Hippocampal formation (tissue), 2 donors: ENCODE measurements at regions not wholly inside any gene's neighbourhood (a gene's known extent, or its start where the extent isn't known, plus 50 kb on each side); places are given as distances from the start of the nearest gene placed in this dataset.

Experiments used
- DNase-seq, 2 donors: peaks; one replicate each; lab custom pipeline; 2025; lab: John Stamatoyannopoulos, UW

- no peak for DNase-seq
Measured at GRCh38 chr15:93317772-93318171, 228.8 kb upstream of the RGMA start.

DNA sequence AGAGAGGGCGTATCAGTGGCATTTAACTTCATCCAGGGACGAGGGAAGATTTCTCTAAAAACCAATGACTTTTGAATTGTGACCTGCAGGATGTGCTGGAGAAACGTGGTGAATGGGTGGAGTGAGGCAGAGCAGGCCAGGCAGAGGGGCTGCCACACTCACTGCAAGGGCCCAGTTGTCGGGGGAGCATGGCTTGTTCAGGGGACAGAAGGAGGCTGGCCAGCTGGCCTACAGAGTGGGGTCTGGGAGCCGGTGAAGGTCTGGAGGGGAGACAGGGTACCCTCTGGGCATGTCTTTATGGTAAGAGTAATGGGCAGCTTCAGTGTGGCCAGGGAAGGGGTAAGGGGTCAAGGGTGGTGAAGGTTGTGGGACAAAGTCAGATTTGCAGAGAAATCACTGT is 225.2 kb upstream of the RGMA start:
- no peak for DNase-seq

GRCh38 chr15:93312891-93313486 is 224.0 kb upstream of the RGMA start:
- peak; percentile 35 to 64 for DNase-seq

DNA sequence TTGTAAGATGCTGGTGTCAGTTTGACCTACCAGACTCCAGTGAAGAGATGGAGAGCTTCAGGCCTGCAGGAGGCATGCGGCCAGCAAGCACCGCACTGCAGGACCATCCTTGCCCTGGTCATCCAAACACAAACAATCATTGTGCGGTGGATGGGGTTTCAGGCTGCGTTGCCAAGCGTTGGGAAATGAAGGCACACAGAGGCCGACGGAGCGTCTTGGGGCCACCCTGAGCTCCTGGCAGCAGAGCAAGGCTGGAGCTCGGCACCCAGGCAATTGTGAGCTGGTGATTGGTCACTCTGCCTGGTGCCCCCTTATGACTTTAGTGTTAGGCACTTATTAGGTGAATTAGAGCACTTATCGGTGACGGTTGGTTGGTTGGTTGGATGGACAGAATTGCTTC is 222.6 kb upstream of the RGMA start:
- DNase-seq, result no peak

GRCh38 chr15:93308026-93308690 is 219.1 kb upstream of the RGMA start:
- DNase-seq, result no peak

DNA sequence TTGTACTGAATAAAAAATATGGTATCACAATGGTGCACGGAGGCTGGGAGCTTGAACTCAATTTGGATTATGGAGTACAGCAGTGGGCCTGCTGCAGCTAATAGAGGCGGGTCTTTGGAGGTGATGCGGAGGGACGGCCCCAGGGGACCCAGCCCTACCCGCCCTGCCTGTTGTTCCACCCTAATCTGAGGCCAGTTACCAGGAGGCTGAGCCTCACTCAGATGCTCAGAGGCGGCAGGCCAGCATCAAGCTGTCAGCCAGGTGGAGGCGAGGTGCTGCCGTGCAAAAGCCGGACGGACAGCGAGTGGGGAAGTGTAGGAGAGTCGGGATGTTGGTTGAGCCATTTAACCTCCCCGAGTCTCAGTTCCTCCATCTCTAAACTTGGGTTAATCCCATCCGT is 218.5 kb upstream of the RGMA start:
- DNase-seq, result no peak

GRCh38 chr15:93305306-93305705 is 216.3 kb upstream of the RGMA start:
- DNase-seq, result no peak

DNA sequence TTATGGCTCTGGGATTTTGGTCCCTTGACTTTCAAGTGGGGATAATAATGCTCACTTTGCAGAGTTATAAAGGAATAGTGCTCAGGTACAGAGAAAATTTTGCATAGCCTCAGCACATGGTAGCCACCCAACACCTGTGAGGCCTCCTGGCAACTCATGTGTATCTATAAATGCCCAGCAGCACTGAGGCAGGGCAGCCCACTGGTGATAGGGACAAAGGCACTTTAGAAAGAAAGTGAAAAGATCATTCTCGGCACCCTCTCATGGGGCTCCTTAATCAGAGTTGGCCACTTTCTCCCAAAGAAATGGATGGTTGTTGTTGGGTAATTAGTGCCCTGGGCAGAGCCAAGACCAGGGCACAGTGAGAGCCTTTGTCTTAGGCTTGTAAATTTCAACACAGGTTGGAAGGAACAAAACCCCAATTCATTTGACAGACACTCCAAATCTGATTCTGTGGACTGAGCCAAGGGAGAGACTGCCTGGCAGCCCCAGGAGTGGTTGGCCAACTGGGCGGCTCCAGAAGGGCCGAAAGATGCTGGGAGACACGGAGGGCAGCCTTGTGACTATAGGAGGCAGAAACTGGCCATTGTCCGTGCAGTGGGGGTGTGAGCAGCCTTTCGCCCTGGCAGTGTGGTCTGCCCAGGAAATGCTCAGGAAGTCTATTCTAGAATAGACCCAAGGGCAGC is 213.2 kb upstream of the RGMA start:
- DNase-seq, result peak; percentile 75 to 80

- DNase-seq, result no peak
Measured at GRCh38 chr15:93300796-93301195, 211.8 kb upstream of the RGMA start.

- no peak for DNase-seq
Measured at GRCh38 chr15:93299675-93300074, 210.7 kb upstream of the RGMA start.

DNA sequence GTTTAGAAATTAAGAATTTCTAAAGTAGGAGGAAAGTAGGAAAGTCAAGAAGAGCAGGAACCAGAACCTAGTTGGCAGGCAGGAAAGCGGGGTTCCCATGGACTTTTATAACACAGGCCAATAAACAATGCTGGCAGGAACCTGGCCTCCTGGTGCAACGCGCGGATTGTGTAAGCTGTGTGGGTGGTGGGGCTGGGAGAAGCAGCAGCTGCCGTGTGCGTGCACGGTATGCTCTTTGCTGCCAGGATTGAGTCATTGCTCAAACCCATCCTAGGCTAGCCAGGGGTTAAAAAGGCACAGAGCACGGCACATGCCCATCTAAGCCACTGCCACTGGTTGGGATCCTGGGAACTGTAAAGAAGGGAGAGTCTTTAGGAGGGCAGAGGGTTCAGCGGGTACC is 209.9 kb upstream of the RGMA start:
- no peak for DNase-seq

DNA sequence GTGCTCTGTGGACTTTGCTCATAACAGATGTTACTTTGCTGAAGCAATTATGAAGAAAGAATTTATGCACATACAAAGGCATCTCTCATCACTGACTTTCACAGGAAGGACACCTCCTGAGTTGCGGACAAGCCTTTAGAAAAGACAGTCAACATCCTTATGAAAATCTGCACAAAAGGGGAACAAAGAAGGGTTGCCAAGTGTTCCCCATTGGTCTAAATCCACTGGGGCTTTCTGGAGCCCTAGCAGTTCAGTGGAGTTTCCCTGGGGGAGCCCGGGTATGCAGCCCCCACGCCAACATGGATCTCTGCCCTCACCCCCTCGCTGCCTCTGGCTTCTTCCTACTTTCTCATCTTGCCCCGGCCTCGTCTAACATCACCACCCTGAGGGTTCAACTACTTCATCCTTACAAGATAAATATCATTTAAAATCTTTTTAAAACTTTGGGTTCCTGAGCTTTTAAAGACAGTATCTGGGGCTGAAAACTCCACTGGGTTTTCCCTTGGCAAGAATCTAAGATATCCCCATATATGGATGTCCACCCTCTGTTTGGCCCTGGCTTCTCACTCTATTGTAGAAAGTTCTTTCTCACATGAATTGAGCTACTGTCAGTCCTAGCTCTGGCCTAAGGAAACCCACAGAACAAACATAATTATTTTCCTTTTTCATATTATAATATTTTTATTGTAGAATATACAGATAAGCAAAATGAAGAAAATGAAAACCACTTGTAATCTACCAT is 207.9 kb upstream of the RGMA start:
- no peak for DNase-seq

- no peak for DNase-seq
Measured at GRCh38 chr15:93294896-93295295, 205.9 kb upstream of the RGMA start.

DNA sequence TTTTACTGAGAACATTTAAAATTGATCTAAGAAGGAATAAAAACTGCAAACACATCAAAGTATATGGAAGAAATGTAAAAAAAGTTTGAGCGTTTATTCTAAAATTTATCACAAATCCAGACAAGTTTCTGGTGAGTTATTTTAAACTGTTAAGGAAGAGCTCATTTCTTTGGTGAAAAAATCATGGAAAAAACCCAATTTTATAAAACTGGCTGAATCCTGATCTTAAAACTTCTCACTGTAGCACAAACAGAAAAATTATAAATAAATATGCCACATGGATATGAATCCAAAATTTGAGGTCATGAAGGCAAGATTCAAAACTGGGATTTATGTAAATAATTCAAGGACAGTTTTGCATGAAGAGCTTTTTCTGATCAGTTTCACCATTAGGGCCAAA is 205.1 kb upstream of the RGMA start:
- no peak for DNase-seq

DNA sequence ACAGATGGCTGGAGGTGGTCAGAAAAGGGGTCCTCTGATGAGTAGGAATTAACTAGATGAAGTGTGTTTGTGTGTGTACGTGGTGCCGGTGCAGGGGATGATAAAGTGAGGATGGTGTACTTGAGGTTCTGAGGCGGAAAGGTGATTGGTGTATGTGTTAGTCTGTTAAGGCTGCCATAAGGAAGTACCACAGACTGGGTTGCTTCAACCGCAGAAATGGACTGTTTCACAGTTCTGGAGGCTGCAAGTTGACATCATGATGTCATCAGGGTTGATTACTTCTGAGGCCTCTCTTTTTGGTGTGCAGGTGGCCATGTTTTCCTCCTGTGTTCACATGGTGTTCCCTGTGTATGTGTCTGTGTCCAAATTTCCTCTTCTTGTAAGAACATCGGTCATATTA is 202.4 kb upstream of the RGMA start:
- DNase-seq, result no peak

DNA sequence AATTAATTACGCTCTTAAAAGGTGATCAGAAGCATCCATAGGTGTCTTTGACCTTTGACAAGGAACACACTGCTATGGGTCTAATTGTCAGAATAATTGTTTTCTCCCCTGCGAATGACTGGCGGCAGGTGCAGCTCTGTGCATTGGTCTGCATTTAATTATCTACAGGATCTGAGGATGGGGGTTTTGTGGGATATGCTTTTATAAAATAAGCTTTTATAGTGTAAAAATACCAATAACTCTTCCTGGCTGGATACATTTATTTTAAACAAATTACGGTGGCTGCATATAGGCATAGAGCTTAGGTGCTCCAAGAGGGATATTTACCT is 201.6 kb upstream of the RGMA start:
- no peak for DNase-seq

DNA sequence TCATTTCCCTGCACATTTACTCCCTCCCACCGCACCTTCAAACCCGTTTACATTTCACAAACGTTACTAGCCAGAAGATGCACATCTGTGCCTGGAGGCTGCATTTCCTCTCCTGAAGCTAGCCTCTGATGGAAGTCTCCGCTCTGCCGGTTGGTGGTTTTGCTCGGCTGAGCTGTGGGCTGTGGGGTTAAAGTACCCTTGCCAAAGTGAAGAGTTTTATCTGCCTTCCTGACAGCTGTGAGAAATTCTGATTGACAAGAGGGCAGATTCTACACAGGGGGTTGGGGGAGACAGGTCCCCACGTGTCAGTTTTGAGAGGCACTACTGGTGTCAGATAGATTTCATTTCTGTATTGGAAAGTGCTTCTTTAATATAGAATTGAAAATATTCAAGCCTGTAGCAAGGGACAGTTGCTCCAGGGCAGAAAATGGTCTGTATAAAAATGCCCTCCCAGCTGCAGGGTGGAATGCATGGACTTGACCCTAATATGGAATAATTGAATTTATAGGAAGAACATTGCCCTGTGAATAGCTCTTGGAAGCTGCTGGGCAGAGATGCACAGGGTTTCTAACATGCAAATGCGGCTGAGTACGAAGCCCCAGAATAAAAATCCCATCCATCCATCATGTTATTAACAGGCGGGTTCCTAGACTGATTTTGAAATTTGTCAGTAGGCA is 201.1 kb upstream of the RGMA start:
- no peak for DNase-seq

DNA sequence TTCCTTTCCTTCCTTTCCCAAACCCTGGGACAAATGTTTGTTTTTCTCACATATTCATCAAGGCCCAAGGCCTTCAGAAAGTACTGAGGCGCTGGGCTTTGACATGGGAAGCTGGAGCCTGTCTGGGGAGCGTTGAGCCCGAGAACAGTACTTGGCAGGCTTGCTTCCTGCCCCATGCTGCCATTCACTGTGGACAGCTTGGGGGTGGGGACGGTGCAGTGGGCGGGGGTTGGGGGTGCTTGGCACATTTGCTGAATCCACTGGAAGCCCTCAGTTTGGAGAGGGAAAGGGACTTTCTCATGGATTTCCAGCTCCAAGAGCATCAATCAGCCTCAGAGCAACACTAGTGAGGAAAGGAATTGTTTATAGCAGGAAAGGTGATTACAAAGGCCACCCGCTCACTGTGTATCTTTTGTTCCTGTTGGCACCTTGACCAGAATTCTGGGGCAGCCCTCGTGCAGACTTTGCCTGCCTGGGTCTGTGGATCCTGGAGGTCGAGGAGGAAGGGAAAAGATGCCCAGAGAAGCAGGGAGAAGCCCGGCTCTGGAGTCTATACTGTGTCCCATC is 199.8 kb upstream of the RGMA start:
- DNase-seq, result peak in 1 of 2 donors; percentile 11

DNA sequence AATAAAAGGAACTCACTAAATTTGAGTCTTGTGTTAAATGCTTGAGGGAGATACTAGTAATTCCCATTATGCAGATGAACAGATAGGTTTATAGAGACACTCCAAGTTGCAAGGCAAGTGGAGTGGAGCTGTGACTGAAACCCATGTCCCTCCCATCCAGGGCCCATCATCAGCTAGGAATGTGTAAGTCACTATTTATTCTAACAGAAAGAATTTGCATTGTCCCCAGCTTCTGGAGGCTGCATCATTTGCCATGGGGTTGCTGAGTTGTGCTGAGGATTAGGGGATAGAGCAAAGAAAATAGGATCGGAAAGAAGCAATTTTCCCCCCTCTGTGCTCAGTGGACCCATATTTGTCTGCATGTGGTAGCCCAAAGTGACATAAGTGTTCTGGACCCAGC is 197.4 kb upstream of the RGMA start:
- DNase-seq, result no peak

DNA sequence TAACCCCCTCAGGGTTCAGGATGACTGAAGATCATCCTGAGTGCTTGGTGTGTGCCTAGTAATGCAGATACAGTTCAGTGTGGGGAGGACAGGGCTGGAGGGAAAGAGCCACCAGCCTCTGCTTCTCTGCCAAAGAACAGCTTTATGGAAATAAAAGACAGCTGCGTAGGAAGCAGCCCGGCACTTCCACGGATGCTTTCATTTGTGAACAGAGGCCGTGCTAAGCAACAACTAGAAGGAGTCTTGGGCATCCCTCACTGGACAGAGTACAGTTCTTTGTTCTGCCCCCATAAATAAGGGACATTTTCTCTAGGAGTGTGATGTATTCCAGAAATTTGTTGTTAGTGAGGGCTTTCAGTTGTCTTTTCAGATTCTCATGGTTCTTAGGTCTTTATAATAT is 194.8 kb upstream of the RGMA start:
- no peak for DNase-seq

DNA sequence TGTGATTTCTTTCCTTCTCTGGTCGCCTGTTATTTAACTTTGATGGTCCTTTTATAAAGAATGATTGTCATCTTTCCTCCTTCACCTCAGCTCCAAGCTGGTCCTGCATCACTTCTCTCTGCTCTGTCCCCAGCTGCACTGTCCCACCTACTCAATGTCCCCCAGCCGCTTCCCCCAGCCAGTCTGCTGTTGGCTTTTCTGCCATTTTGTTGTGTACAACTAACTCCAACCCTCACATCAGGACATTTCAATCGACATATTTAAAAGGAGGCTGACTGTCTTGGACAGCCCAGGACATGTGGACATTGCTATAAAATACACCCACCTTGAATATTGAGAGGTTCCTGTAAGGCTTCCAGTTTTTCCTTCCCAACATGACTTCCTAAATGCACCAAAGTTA is 193.8 kb upstream of the RGMA start:
- no peak for DNase-seq

- no peak for DNase-seq
Measured at GRCh38 chr15:93278783-93279182, 189.8 kb upstream of the RGMA start.
